ENCODE measurements at regions not wholly inside any gene's neighbourhood (a gene's known extent, or its start where the extent isn't known, plus 50 kb on each side); places are given as distances from the start of the nearest gene placed in this dataset.

DNA sequence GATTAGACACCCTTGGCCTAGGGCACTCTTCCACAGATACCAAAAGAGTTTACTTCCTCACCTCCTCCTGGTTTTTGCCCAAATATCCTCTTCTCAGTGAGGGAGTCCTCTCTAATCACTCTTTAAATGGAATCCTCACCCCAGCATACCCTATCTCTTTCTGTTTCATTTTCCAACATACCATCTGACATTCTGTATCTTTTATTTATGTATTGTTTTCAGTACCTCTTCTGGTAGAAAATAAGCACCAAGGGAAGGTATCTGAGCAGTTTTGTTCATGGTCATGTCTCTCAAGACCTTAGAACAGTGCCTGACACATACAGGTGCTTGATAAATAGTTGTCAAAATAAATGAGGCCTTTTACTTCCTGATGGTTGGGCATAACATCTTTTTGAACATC lies 55.1 kb downstream of the KIAA0408 start:
- Histone ChIP-seq H3K9me3 (ENCODE audit: control insufficient read depth, insufficient read depth, low read depth, low read length) (no peaks in the 10 kb centered on the region), H3K27ac (ENCODE audit: insufficient read depth, low read length) (no peak overlapping the region), H3K4me1 (ENCODE audit: control insufficient read depth, extremely low read depth, insufficient read depth, low read length) (no peaks in the 10 kb centered on the region), H3K4me3 (replicated peaks in 1 of 4; ENCODE audit: control extremely low read depth in 1 of 4, insufficient read depth in 1 of 4, low read depth in 3 of 4, low read length in 4 of 4) (no peak overlapping the region), H4K20me1 (ENCODE audit: control insufficient read depth, extremely low read depth, insufficient read depth, low read length) (no peaks in the 10 kb centered on the region), H3K27me3 (ENCODE audit: control insufficient read depth, insufficient read depth, low read length) (no peaks in the 10 kb centered on the region), H2AFZ (ENCODE audit: low read length) (no peak overlapping the region), H3K4me2 (ENCODE audit: extremely low read depth, insufficient read depth, low read length) (no peak overlapping the region), H3K36me3 (ENCODE audit: control insufficient read depth, insufficient read depth, low read length) (no peaks in the 10 kb centered on the region), H3K79me2 (ENCODE audit: control insufficient read depth, insufficient read depth, low read length) (no peaks in the 10 kb centered on the region), H3K9ac (ENCODE audit: insufficient read depth, low read length) (no peak overlapping the region)
- no peak for DNase-seq (ENCODE audit: low read depth in 2 of 2)
- TF ChIP-seq EZH2 (IDR thresholded peaks at IDR 0.05; ENCODE audit: low read length, missing control alignments), result no peak
- TF ChIP-seq, protein P1, sequence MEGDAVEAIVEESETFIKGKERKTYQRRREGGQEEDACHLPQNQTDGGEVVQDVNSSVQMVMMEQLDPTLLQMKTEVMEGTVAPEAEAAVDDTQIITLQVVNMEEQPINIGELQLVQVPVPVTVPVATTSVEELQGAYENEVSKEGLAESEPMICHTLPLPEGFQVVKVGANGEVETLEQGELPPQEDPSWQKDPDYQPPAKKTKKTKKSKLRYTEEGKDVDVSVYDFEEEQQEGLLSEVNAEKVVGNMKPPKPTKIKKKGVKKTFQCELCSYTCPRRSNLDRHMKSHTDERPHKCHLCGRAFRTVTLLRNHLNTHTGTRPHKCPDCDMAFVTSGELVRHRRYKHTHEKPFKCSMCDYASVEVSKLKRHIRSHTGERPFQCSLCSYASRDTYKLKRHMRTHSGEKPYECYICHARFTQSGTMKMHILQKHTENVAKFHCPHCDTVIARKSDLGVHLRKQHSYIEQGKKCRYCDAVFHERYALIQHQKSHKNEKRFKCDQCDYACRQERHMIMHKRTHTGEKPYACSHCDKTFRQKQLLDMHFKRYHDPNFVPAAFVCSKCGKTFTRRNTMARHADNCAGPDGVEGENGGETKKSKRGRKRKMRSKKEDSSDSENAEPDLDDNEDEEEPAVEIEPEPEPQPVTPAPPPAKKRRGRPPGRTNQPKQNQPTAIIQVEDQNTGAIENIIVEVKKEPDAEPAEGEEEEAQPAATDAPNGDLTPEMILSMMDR (conservative IDR thresholded peaks at IDR 0.05 in 1 of 2, IDR thresholded peaks at IDR 0.05 in 1 of 2; ENCODE audit: low read depth in 1 of 2, low read length in 2 of 2), result no peak

DNA sequence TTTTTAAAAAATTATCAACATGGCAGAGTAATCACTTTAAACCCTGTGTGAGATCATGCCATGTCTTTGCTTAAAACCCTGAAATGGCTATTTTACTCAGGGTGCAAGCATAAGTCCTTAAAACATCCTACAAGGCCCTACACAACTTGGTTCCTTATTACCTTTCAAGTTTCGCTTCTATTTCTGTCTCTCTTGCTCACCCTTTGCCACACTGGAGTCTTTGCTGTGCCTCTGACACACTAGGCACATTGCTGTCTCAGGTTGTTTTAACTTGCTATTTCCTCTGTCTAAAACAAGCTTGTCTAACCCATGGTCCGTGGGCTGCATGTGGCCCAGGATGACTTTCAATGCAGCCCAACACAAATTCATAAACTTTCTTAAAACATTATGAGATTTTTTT lies 55.6 kb downstream of the KIAA0408 start:
- H2AFZ ChIP-seq (ENCODE audit: low read length), result no peak overlapping the region

DNA sequence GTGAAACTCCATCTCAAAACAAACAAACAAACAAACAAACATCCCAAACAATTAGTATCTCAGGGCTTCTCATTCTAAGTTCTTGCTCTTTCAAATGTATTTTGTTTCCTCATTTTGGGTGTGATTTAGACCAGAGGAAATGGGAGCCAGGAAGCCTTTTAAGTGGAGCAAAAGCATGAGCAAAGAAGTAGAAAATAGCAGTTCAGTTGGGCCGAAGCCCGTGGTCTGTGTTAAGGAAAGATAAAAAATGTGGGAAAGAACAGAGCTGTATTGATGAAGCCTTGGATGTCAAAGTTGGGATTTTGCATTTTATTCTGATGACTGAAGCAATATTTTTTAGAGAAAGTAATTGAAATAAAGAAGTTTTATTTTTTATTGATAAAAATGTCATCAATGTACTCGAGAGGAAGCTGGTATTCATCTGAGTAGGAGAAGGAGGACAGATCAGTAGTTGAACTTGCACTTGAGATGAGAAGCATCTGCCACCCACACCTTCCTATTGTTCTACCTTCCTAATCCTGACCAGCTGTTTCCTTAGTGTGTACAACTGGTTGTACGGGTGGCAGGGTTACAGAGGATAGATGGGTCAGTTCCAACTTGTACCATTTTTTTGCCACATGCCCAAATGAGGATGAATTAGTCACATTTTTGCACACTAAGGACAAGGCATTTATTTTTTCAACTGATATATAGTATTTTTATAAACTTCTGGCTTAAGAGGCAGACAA lies 56.1 kb downstream of the KIAA0408 start:
- Histone ChIP-seq H3K27ac (ENCODE audit: insufficient read depth, low read length) (no peak overlapping the region), H2AFZ (ENCODE audit: low read length) (no peak overlapping the region), H3K27me3 (ENCODE audit: control insufficient read depth, insufficient read depth, low read length) (no peaks in the 10 kb centered on the region), H3K4me1 (ENCODE audit: control insufficient read depth, extremely low read depth, insufficient read depth, low read length) (no peaks in the 10 kb centered on the region), H3K79me2 (ENCODE audit: control insufficient read depth, insufficient read depth, low read length) (no peaks in the 10 kb centered on the region), H3K36me3 (ENCODE audit: control insufficient read depth, insufficient read depth, low read length) (no peaks in the 10 kb centered on the region), H3K9ac (ENCODE audit: insufficient read depth, low read length) (no peak overlapping the region), H3K9me3 (ENCODE audit: control insufficient read depth, insufficient read depth, low read depth, low read length) (no peaks in the 10 kb centered on the region), H3K4me2 (ENCODE audit: extremely low read depth, insufficient read depth, low read length) (no peak overlapping the region), H3K4me3 (replicated peaks in 1 of 4; ENCODE audit: control extremely low read depth in 1 of 4, insufficient read depth in 1 of 4, low read depth in 3 of 4, low read length in 4 of 4) (no peak overlapping the region), H4K20me1 (ENCODE audit: control insufficient read depth, extremely low read depth, insufficient read depth, low read length) (no peaks in the 10 kb centered on the region)
- TF ChIP-seq, protein P1 (conservative IDR thresholded peaks at IDR 0.05 in 1 of 2, IDR thresholded peaks at IDR 0.05 in 1 of 2; ENCODE audit: low read depth in 1 of 2, low read length in 2 of 2), result no peak
- TF ChIP-seq EZH2 (IDR thresholded peaks at IDR 0.05; ENCODE audit: low read length, missing control alignments), result no peak
- DNase-seq (ENCODE audit: low read depth in 2 of 2), result no peak

More for the DNA sequence above, 55.6 kb downstream of the KIAA0408 start:
- no peaks in the 10 kb centered on the region for H3K9me3 ChIP-seq (ENCODE audit: control insufficient read depth, insufficient read depth, low read depth, low read length)
- no peaks in the 10 kb centered on the region for H3K4me1 ChIP-seq (ENCODE audit: control insufficient read depth, extremely low read depth, insufficient read depth, low read length)
- no peaks in the 10 kb centered on the region for H3K27me3 ChIP-seq (ENCODE audit: control insufficient read depth, insufficient read depth, low read length)
- TF ChIP-seq, protein P1 (conservative IDR thresholded peaks at IDR 0.05 in 1 of 2, IDR thresholded peaks at IDR 0.05 in 1 of 2; ENCODE audit: low read depth in 1 of 2, low read length in 2 of 2), result no peak
- TF ChIP-seq EZH2 (IDR thresholded peaks at IDR 0.05; ENCODE audit: low read length, missing control alignments), result no peak
- no peak overlapping the region for H3K9ac ChIP-seq (ENCODE audit: insufficient read depth, low read length)
- no peak overlapping the region for H3K4me2 ChIP-seq (ENCODE audit: extremely low read depth, insufficient read depth, low read length)
- H4K20me1 ChIP-seq (ENCODE audit: control insufficient read depth, extremely low read depth, insufficient read depth, low read length), result no peaks in the 10 kb centered on the region
- H3K4me3 ChIP-seq (replicated peaks in 1 of 4; ENCODE audit: control extremely low read depth in 1 of 4, insufficient read depth in 1 of 4, low read depth in 3 of 4, low read length in 4 of 4), result no peak overlapping the region
- DNase-seq (ENCODE audit: low read depth in 2 of 2), result no peak
- H3K79me2 ChIP-seq (ENCODE audit: control insufficient read depth, insufficient read depth, low read length), result no peaks in the 10 kb centered on the region
- no peaks in the 10 kb centered on the region for H3K36me3 ChIP-seq (ENCODE audit: control insufficient read depth, insufficient read depth, low read length)
- no peak overlapping the region for H3K27ac ChIP-seq (ENCODE audit: insufficient read depth, low read length)

Measured in fibroblast of lung (primary cell).